ENCODE measurements at regions not wholly inside any gene's neighbourhood (a gene's known extent, or its start where the extent isn't known, plus 50 kb on each side); places are given as distances from the start of the nearest gene placed in this dataset.

DNA sequence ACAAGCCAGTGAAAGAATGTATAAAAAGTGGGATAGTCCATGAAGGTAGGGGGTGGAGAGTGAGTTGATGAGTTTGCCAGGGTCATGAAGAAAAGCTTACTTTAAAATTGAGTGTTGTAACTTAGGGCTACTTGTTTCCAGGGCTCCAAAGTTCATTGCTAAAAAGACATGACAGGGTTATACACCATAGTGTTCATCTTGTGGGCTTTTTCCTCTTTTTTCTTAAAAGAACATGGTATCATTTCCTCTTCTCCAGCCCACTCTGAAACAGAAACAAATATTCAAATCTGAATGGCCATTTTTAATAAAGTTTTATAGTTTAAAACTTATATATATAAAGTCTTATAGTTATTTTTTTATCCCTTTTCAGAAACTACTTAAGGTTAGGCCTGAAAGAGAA is 115.7 kb upstream of the SMC2 start:
- no peak for ATAC-seq

DNA sequence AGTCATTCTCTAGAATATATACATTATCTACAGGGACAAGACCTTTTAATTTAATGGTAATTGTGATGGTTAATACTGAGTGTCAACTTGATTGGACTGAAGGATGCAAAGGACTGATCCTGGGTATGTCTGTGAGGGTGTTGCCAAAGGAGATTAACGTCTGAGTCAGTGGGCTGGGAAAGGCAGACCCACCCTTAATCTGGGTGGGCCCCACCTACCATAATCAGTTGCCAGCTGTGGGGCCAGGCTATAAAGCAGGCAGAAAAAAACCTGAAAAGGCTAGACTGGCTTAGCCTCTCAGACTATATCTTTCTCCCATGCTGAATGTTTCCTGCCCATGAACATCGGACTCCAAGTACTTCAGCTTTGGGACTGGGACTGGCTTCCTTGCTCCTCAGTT is 112.2 kb upstream of the SMC2 start:
- no peak for ATAC-seq
- intact Hi-C loops (cut with micrococcal nuclease) (no loop called here), in situ Hi-C loops (cut with MboI) (no loop called here)
- no peak overlapping the region for H3K9ac ChIP-seq (ENCODE audit: insufficient read depth in 1 of 2, low read depth in 2 of 2, low read length in 2 of 2)
- no peak overlapping the region for H3K27ac ChIP-seq (ENCODE audit: extremely low read depth, low read depth, low read length)
- ChIA-PET POLR2A (no interaction called here), CTCF (ENCODE audit: low intra/inter-chr PET ratio) (no interaction called here)
- no peak for FAIRE-seq
- BruUV-seq (replicated peaks): no TSS peak
- no peaks in the 10 kb centered on the region for H3K4me1 ChIP-seq (replicated peaks in 1 of 2; ENCODE audit: control insufficient read depth in 2 of 2, insufficient read depth in 2 of 2, low read length in 2 of 2)
- H3K79me2 ChIP-seq (ENCODE audit: control insufficient read depth, insufficient read depth, low read length): no peaks in the 10 kb centered on the region
- no peak overlapping the region for H2AFZ ChIP-seq (ENCODE audit: low read depth, low read length)
- DNase-seq (ENCODE audit: extremely low read depth in 1 of 4, low spot score in 3 of 4): no peak
- WGBS (ENCODE audit: insufficient coverage, low coverage, missing lambda C conversion rate): 0% methylated on average over 2 of the region's 2 CpGs
- H3K36me3 ChIP-seq (ENCODE audit: control insufficient read depth, insufficient read depth, low read length): no peaks in the 10 kb centered on the region
- no peaks in the 10 kb centered on the region for H3K9me1 ChIP-seq (ENCODE audit: control insufficient read depth, insufficient read depth, low read length)
- TF ChIP-seq, protein P1, sequence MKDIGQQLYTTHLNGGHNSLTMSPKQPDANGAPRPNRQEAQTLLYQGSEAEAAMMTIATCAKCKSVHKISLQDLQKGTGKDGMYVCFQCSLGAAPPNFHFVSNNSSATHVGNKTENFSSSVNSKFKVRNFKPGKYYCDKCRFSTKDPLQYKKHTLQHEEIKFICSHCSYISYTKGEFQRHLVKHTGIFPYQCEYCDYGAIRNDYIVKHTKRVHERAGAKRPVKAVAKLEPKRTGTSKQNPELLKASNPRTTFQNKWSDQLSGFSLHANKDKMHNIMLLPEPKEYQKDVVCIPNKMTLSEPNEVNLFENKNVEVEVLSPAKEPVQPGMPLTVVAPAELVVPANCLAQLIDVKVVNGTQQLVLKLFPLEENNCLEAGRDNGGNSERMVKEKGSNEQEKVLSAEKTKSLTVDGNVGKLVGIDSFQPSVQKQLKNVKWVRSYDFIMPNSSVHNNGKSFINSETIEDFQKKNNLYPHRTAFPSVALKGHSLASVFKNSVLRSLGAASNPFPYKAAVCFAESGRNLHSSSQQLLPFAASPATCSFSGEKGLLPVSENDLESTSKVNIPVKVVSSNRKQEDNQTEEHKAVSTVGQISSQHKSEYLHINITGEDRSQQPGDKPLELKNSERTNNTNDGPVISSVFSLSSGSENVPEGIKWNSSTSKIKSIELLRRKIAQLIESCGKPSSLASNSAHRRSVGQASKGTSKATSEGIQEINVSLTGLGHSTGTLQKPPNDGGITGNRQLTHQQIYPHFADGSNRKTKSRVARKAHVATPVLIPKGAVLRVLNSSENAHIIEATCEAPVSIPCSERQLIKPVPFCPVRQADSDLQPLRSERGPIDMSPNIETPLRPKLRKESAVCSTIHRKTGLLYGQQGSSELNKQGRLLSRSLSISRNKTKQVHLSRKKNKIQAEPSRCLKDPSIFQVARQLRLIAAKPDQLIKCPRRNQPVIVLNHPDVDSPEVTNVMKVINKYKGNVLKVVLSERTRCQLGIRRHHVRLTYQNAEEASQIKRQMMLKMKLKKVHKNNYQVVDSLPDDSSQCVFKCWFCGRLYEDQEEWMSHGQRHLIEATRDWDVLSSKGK (CRISPR knock-in tag; IDR thresholded peaks at IDR 0.05): no peak
- TF ChIP-seq RNF219 (CRISPR knock-in tag; IDR thresholded peaks at IDR 0.05): no peak
- no peak overlapping the region for H3K4me2 ChIP-seq (ENCODE audit: insufficient read depth, low read length)
- H3K9me3 ChIP-seq (replicated peaks; ENCODE audit: control insufficient read depth, insufficient read depth, low read depth, low read length): no peaks in the 10 kb centered on the region; the same call in 1 of the 2 replicates
- H3K27me3 ChIP-seq (ENCODE audit: control insufficient read depth in 2 of 2, insufficient read depth in 2 of 2, low read length in 2 of 2): no peaks in the 10 kb centered on the region
- H3K4me3 ChIP-seq: no peak overlapping the region
- H4K20me1 ChIP-seq (replicated peaks; ENCODE audit: control insufficient read depth, insufficient read depth, low read length): no peaks in the 10 kb centered on the region

More for the DNA sequence above, 115.7 kb upstream of the SMC2 start:
- TF ChIP-seq ZNF121 (CRISPR knock-in tag; conservative IDR thresholded peaks at IDR 0.05): no peak
- no peak for TF ChIP-seq MCM2 (IDR thresholded peaks at IDR 0.05; ENCODE audit: low read depth)
- no peak for TF ChIP-seq BCOR (IDR thresholded peaks at IDR 0.05)
- TF ChIP-seq TCFL5 (CRISPR knock-in tag; conservative IDR thresholded peaks at IDR 0.05): no peak
- Histone ChIP-seq H3K9me1 (ENCODE audit: control insufficient read depth, insufficient read depth, low read length) (no peaks in the 10 kb centered on the region), H2AFZ (ENCODE audit: low read depth, low read length) (no peak overlapping the region), H3K4me3 (no peak overlapping the region), H4K20me1 (replicated peaks; ENCODE audit: control insufficient read depth, insufficient read depth, low read length) (no peaks in the 10 kb centered on the region), H3K4me1 (replicated peaks in 1 of 2; ENCODE audit: control insufficient read depth in 2 of 2, insufficient read depth in 2 of 2, low read length in 2 of 2) (no peaks in the 10 kb centered on the region), H3K36me3 (ENCODE audit: control insufficient read depth, insufficient read depth, low read length) (no peaks in the 10 kb centered on the region), H3K4me2 (ENCODE audit: insufficient read depth, low read length) (no peak overlapping the region), H3K9ac (ENCODE audit: insufficient read depth in 1 of 2, low read depth in 2 of 2, low read length in 2 of 2) (no peak overlapping the region), H3K79me2 (ENCODE audit: control insufficient read depth, insufficient read depth, low read length) (no peaks in the 10 kb centered on the region), H3K27ac (ENCODE audit: extremely low read depth, low read depth, low read length) (no peak overlapping the region), H3K9me3 (replicated peaks; ENCODE audit: control insufficient read depth, insufficient read depth, low read depth, low read length) (no peaks in the 10 kb centered on the region; the same call in 1 of the 2 replicates), H3K27me3 (ENCODE audit: control insufficient read depth in 2 of 2, insufficient read depth in 2 of 2, low read length in 2 of 2) (no peaks in the 10 kb centered on the region)
- no peak for FAIRE-seq
- DNase-seq (ENCODE audit: extremely low read depth in 1 of 4, low spot score in 3 of 4): no peak
- in situ Hi-C loops (cut with MboI) (no loop called here), intact Hi-C loops (cut with micrococcal nuclease) (no loop called here)
- no TSS peak for BruUV-seq (replicated peaks)
- ChIA-PET POLR2A (no interaction called here), CTCF (ENCODE audit: low intra/inter-chr PET ratio) (no interaction called here)
